ENCODE measurements at regions not wholly inside any gene's neighbourhood (a gene's known extent, or its start where the extent isn't known, plus 50 kb on each side); places are given as distances from the start of the nearest gene placed in this dataset.

DNA sequence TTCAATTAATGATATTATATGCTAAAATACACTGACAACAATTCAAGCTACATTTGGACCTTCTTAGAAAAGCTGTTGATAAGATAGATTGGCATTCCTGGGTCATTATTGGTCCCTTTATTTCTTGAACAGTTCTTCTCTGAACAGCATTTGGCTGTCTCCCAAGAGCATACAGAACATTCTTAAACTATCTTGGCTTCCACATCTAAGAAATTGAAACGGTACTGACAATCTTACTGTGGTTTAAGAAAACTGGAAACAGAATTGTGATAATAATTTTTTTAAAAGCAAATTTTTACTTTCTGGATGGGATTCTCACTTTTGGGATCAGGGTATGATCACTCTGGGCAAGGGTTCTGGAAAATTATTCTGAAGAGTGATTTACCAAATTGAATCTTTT is 161.7 kb upstream of the ZNF385D start:
- TF ChIP-seq YY1 (IDR thresholded peaks at IDR 0.05; ENCODE audit: extremely low read depth, insufficient replicate concordance, low read depth, low read length) (no peak), ZNF274 (IDR thresholded peaks at IDR 0.05; ENCODE audit: low read depth, low read length) (no peak), POLR2A (IDR thresholded peaks at IDR 0.05; ENCODE audit: borderline replicate concordance, extremely low read depth, insufficient read depth, insufficient read length) (no peak), EZH2 (IDR thresholded peaks at IDR 0.05) (no peak), EZH2phosphoT487 (IDR thresholded peaks at IDR 0.05; ENCODE audit: borderline replicate concordance) (no peak), POLR2AphosphoS5 (IDR thresholded peaks at IDR 0.05; ENCODE audit: low read depth, low read length) (no peak)
- TF ChIP-seq, protein P1, sequence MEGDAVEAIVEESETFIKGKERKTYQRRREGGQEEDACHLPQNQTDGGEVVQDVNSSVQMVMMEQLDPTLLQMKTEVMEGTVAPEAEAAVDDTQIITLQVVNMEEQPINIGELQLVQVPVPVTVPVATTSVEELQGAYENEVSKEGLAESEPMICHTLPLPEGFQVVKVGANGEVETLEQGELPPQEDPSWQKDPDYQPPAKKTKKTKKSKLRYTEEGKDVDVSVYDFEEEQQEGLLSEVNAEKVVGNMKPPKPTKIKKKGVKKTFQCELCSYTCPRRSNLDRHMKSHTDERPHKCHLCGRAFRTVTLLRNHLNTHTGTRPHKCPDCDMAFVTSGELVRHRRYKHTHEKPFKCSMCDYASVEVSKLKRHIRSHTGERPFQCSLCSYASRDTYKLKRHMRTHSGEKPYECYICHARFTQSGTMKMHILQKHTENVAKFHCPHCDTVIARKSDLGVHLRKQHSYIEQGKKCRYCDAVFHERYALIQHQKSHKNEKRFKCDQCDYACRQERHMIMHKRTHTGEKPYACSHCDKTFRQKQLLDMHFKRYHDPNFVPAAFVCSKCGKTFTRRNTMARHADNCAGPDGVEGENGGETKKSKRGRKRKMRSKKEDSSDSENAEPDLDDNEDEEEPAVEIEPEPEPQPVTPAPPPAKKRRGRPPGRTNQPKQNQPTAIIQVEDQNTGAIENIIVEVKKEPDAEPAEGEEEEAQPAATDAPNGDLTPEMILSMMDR (IDR thresholded peaks at IDR 0.05 in 2 of 3, conservative IDR thresholded peaks at IDR 0.05 in 1 of 3; ENCODE audit: borderline replicate concordance in 1 of 3, insufficient read depth in 1 of 3, low read depth in 2 of 3, low read length in 2 of 3) = no peak
- TF ChIP-seq, protein P2, sequence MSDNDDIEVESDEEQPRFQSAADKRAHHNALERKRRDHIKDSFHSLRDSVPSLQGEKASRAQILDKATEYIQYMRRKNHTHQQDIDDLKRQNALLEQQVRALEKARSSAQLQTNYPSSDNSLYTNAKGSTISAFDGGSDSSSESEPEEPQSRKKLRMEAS (IDR thresholded peaks at IDR 0.05) = no peak
